CD4-positive, alpha-beta T cell (primary cell): ENCODE measurements at regions not wholly inside any gene's neighbourhood (a gene's known extent, or its start where the extent isn't known, plus 50 kb on each side); places are given as distances from the start of the nearest gene placed in this dataset.

ENCODE experiments used
- ATAC-seq: fragments of 200-7000 bp; cut with Tn5 transposase; one replicate; pipeline ENCODE4 v1.10.0; 2022; ENCODE audit warnings: mild to moderate bottlenecking; ENCODE audit not compliant: poor library complexity
- CTCF ChIA-PET: fragments of 350-600 bp; sonication (Branson Sonifier 250); formaldehyde crosslinking; loops from one replicate; lab custom pipeline; 2021; ENCODE audit warnings: antibody characterized with exemption, inconsistent platforms; lab: Charles Lee
- POLR2A ChIA-PET: fragments of 350-600 bp; sonication (Branson Sonifier 250); formaldehyde crosslinking; loops from one replicate; lab custom pipeline; 2021; ENCODE audit warnings: antibody characterized with exemption, inconsistent platforms; lab: Charles Lee
- DNase-seq, 14 experiments: peaks; one replicate each; pipeline ENCODE4 v3.0.0-alpha.2; 2013 to 2020; ENCODE audit warnings: mixed read lengths in 2 of 14
- H3K27ac ChIP-seq, 2 donors: one replicate each; pipeline versions ENCODE4 v1.5.1 to v1.7.0; 2013; ENCODE audit warnings: low read length in 2 of 2, low read depth in 1 of 2, mild to moderate bottlenecking in 1 of 2
- H3K27me3 ChIP-seq, 2 experiments: 1 replicate in 1 of 2; 2 replicates in 1 of 2; pipeline versions ENCODE4 v1.6.1 to v1.7.0; 2013; ENCODE audit warnings: low read length in 2 of 2, control low read depth in 1 of 2, mild to moderate bottlenecking in 1 of 2, moderate library complexity in 1 of 2; ENCODE audit not compliant: insufficient read depth in 2 of 2, control insufficient read depth in 1 of 2
- H3K36me3 ChIP-seq: one replicate; pipeline ENCODE4 v1.6.1; 2013; ENCODE audit warnings: low read length, control low read depth; ENCODE audit not compliant: insufficient read depth
- H3K4me1 ChIP-seq: one replicate; pipeline ENCODE4 v1.6.1; 2013; ENCODE audit warnings: low read length, control low read depth; ENCODE audit not compliant: insufficient read depth
- H3K4me3 ChIP-seq: one replicate; pipeline ENCODE4 v1.5.1; 2013; ENCODE audit warnings: mild to moderate bottlenecking, low read length, moderate library complexity
- H3K9me3 ChIP-seq, 2 experiments: 1 replicate in 1 of 2; 2 replicates in 1 of 2; pipeline versions ENCODE4 v1.6.1 to v1.7.0; 2013; ENCODE audit warnings: low read length in 2 of 2, mild to moderate bottlenecking in 2 of 2, control low read depth in 1 of 2, moderate library complexity in 1 of 2; ENCODE audit not compliant: control insufficient read depth in 1 of 2, insufficient read depth in 1 of 2
- H3K27ac Mint-ChIP-seq: one replicate; pipeline ENCODE4 v1.8.0; 2020; ENCODE audit warnings: mixed read lengths
- H3K27me3 Mint-ChIP-seq: one replicate; pipeline ENCODE4 v1.8.0; 2021; ENCODE audit warnings: mixed read lengths
- H3K36me3 Mint-ChIP-seq: one replicate; pipeline ENCODE4 v1.8.0; 2021; ENCODE audit warnings: low read depth, mixed read lengths
- H3K4me1 Mint-ChIP-seq: one replicate; pipeline ENCODE4 v1.8.0; 2021; ENCODE audit warnings: low read depth, mixed read lengths
- H3K4me3 Mint-ChIP-seq: one replicate; pipeline ENCODE4 v1.8.0; 2020; ENCODE audit warnings: mild to moderate bottlenecking, mixed read lengths
- H3K9me3 Mint-ChIP-seq: one replicate; pipeline ENCODE4 v1.8.0; 2020; ENCODE audit warnings: mixed read lengths
- intact Hi-C, 2 experiments: fragments of 100-400 bp; cut with DNase I in 1 of 2; cut with micrococcal nuclease in 1 of 2; formaldehyde crosslinking; loops; one replicate each; pipeline versions ENCODE4 v1.15.1 to v1.9.0; 2023 to 2025; cut with DNase I, micrococcal nuclease
- TF ChIP-seq, protein P1 (sequence below): fragments of 200-600 bp; IDR thresholded peaks from one replicate; pipeline ENCODE4 v1.8.0; 2022; ENCODE audit warnings: antibody characterized with exemption, mild to moderate bottlenecking

DNA sequence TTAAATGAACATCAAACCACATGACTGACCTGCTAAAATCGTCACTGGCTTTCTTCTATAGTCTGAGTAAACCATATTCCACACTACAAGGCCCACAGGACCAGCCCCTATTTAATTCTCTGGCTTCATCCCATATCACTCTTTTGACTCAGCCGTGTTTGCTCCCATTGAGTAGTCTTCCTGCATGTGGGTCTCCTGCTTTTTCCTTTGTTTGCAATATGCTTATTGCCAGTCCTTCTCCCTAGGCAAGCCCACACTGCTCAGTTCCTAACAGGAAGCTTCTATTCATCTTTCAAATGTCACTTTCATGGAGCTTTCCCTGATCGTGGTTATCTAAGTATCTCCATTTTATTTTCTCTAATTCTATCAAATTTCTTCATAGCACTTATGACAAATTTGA lies 329.6 kb downstream of the RAPGEF2 start:
- ATAC-seq (no peak), DNase-seq (no peak)
- intact Hi-C loops = no loop called here
- Mint-ChIP-seq H3K9me3 (no peaks in the 10 kb centered on the region), H3K27ac (no peak overlapping the region), H3K36me3 (no peaks in the 10 kb centered on the region), H3K4me3 (no peak overlapping the region), H3K27me3 (no peaks in the 10 kb centered on the region), H3K4me1 (no peaks in the 10 kb centered on the region)
- Histone ChIP-seq H3K4me1 (peaks cover 3% of the 10 kb centered on the region), H3K27me3 (no peaks in the 10 kb centered on the region), H3K36me3 (no peaks in the 10 kb centered on the region), H3K4me3 (no peak overlapping the region), H3K9me3 (no peaks in the 10 kb centered on the region), H3K27ac (no peak overlapping the region)
- CTCF ChIA-PET = no interaction called here
- POLR2A ChIA-PET = no interaction called here
- TF ChIP-seq, protein P1, sequence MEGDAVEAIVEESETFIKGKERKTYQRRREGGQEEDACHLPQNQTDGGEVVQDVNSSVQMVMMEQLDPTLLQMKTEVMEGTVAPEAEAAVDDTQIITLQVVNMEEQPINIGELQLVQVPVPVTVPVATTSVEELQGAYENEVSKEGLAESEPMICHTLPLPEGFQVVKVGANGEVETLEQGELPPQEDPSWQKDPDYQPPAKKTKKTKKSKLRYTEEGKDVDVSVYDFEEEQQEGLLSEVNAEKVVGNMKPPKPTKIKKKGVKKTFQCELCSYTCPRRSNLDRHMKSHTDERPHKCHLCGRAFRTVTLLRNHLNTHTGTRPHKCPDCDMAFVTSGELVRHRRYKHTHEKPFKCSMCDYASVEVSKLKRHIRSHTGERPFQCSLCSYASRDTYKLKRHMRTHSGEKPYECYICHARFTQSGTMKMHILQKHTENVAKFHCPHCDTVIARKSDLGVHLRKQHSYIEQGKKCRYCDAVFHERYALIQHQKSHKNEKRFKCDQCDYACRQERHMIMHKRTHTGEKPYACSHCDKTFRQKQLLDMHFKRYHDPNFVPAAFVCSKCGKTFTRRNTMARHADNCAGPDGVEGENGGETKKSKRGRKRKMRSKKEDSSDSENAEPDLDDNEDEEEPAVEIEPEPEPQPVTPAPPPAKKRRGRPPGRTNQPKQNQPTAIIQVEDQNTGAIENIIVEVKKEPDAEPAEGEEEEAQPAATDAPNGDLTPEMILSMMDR = no peak

GRCh38 chr4:159433337-159433736 lies 330.5 kb downstream of the RAPGEF2 start:
- Mint-ChIP-seq H3K36me3 (no peaks in the 10 kb centered on the region), H3K4me3 (no peak overlapping the region), H3K27me3 (no peaks in the 10 kb centered on the region), H3K27ac (no peak overlapping the region), H3K4me1 (no peaks in the 10 kb centered on the region), H3K9me3 (no peaks in the 10 kb centered on the region)
- H3K4me3 ChIP-seq = no peak overlapping the region
- H3K9me3 ChIP-seq = no peaks in the 10 kb centered on the region
- intact Hi-C loops = no loop called here
- H3K27ac ChIP-seq = no peak overlapping the region
- H3K4me1 ChIP-seq = peaks cover 3% of the 10 kb centered on the region
- no peaks in the 10 kb centered on the region for H3K36me3 ChIP-seq
- CTCF ChIA-PET = no interaction called here
- TF ChIP-seq, protein P1 = no peak
- ATAC-seq (no peak), DNase-seq (no peak)
- no peaks in the 10 kb centered on the region for H3K27me3 ChIP-seq
- POLR2A ChIA-PET = no interaction called here

- Histone ChIP-seq H3K27ac (no peak overlapping the region), H3K4me1 (peaks cover 3% of the 10 kb centered on the region), H3K4me3 (no peak overlapping the region), H3K36me3 (no peaks in the 10 kb centered on the region), H3K27me3 (no peaks in the 10 kb centered on the region), H3K9me3 (no peaks in the 10 kb centered on the region)
- intact Hi-C loops = no loop called here
- TF ChIP-seq, protein P1 = no peak
- Mint-ChIP-seq H3K4me3 (no peak overlapping the region), H3K27ac (no peak overlapping the region), H3K36me3 (no peaks in the 10 kb centered on the region), H3K9me3 (no peaks in the 10 kb centered on the region), H3K4me1 (no peaks in the 10 kb centered on the region), H3K27me3 (no peaks in the 10 kb centered on the region)
- ChIA-PET CTCF (no interaction called here), POLR2A (no interaction called here)
- DNase-seq = no peak
- no peak for ATAC-seq
Measured at GRCh38 chr4:159434114-159434870, 331.4 kb downstream of the RAPGEF2 start.
